OCI-LY1 (cell line): ENCODE measurements at regions not wholly inside any gene's neighbourhood (a gene's known extent, or its start where the extent isn't known, plus 50 kb on each side); places are given as distances from the start of the nearest gene placed in this dataset.

Experiments
- CTCF ChIP-seq: fragments of 200-600 bp; sonication (generic), shearing (Covaris generic); IDR thresholded peaks from 2 replicates; pipeline ENCODE4 v1.5.1; 2017; ENCODE audit warnings: mild to moderate bottlenecking, antibody characterized with exemption, low read length, moderate library complexity, mixed read lengths
- EZH2 ChIP-seq: fragments of 200-600 bp; sonication (generic), shearing (Covaris generic); IDR thresholded peaks from 2 replicates; pipeline ENCODE4 v1.8.0; 2017; ENCODE audit warnings: borderline replicate concordance, mixed run types, mild to moderate bottlenecking, antibody characterized with exemption, low read length, moderate library complexity, mixed read lengths

GRCh38 chr6:170174771-170175643 lies 115.9 kb downstream of the DLL1 start:
- TF ChIP-seq CTCF (no peak), EZH2 (no peak)
